AG04449 (cell line): ENCODE measurements at regions not wholly inside any gene's neighbourhood (a gene's known extent, or its start where the extent isn't known, plus 50 kb on each side); places are given as distances from the start of the nearest gene placed in this dataset.

ENCODE experiments used
- CTCF ChIA-PET: fragments of 350-600 bp; formaldehyde crosslinking; extraction: SDS; loops from one replicate; lab custom pipeline; 2021; ENCODE audit warnings: antibody characterized with exemption; lab: Yijun Ruan, JAX
- POLR2A ChIA-PET: fragments of 400-600, 350-600 bp; formaldehyde crosslinking; extraction: SDS; loops from one replicate; lab custom pipeline; 2020; ENCODE audit warnings: antibody characterized with exemption, inconsistent platforms; lab: Yijun Ruan, JAX
- DNase-seq: peaks from one replicate; pipeline ENCODE4 v3.0.0-alpha.2; 2010; ENCODE audit warnings: low read depth, low spot score
- H3K4me3 ChIP-seq: 2 replicates; pipeline ENCODE4 v1.5.1; 2011; ENCODE audit warnings: low read depth, mild to moderate bottlenecking, control low read depth, low read length
- TF ChIP-seq, protein P1 (sequence below): IDR thresholded peaks from one replicate; pipeline ENCODE4 v1.5.1; 2011; ENCODE audit warnings: mild to moderate bottlenecking, moderate library complexity, low read length, control low read depth, inconsistent platforms; ENCODE audit not compliant: insufficient read depth; ENCODE audit errors: missing control alignments

DNA sequence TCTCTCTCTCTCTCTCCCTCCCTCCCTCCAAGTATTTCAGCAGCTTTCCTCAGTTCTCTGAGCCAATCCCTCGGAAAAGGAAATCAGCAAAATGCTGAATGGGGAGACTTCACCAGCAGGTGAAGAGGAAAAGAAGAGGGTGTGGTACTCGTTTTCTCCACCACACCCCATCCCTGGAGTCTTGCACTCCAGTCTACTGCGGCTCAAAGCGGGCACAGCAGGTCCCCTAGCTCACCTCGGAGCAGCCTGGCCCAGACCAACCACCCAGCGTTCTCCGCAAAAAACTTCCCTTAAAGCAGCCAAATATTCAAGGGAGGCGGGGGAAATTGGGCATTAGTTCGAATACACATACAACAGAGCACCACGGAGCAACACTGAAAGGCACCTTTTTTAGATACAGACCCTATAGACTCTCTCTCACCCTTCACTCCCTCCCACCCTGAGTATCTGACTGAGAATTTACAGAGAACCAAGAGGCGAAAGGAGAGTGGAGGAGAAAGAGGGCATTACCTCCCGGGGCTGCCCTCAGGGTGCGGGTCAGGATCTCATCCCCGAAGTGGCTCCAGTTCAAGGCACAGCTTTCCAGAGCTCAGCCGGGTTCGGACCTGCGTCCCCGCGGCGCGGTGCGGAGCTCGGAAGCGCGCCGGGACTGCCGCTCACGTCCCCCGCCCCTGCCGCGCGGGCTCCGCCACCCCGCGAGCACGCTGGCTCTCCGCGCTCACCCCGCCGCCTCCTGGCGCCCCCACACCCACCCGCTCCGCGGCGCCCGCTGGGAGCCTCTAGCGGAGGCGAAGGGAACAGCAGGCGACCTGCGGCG lies 1638.5 kb upstream of the C9orf72 start:
- DNase-seq, result no peak
- no peak overlapping the region for H3K4me3 ChIP-seq
- CTCF ChIA-PET, result interaction anchor here (0.7 to 1.1 kb wide), 3 partner anchors 10 to 20 kb away, joined by 3 to 5 read pairs (median 4); no protein-coding TSS in a partner anchor
- POLR2A ChIA-PET, result no interaction called here
- TF ChIP-seq, protein P1, sequence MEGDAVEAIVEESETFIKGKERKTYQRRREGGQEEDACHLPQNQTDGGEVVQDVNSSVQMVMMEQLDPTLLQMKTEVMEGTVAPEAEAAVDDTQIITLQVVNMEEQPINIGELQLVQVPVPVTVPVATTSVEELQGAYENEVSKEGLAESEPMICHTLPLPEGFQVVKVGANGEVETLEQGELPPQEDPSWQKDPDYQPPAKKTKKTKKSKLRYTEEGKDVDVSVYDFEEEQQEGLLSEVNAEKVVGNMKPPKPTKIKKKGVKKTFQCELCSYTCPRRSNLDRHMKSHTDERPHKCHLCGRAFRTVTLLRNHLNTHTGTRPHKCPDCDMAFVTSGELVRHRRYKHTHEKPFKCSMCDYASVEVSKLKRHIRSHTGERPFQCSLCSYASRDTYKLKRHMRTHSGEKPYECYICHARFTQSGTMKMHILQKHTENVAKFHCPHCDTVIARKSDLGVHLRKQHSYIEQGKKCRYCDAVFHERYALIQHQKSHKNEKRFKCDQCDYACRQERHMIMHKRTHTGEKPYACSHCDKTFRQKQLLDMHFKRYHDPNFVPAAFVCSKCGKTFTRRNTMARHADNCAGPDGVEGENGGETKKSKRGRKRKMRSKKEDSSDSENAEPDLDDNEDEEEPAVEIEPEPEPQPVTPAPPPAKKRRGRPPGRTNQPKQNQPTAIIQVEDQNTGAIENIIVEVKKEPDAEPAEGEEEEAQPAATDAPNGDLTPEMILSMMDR, result peak; percentile 80

DNA sequence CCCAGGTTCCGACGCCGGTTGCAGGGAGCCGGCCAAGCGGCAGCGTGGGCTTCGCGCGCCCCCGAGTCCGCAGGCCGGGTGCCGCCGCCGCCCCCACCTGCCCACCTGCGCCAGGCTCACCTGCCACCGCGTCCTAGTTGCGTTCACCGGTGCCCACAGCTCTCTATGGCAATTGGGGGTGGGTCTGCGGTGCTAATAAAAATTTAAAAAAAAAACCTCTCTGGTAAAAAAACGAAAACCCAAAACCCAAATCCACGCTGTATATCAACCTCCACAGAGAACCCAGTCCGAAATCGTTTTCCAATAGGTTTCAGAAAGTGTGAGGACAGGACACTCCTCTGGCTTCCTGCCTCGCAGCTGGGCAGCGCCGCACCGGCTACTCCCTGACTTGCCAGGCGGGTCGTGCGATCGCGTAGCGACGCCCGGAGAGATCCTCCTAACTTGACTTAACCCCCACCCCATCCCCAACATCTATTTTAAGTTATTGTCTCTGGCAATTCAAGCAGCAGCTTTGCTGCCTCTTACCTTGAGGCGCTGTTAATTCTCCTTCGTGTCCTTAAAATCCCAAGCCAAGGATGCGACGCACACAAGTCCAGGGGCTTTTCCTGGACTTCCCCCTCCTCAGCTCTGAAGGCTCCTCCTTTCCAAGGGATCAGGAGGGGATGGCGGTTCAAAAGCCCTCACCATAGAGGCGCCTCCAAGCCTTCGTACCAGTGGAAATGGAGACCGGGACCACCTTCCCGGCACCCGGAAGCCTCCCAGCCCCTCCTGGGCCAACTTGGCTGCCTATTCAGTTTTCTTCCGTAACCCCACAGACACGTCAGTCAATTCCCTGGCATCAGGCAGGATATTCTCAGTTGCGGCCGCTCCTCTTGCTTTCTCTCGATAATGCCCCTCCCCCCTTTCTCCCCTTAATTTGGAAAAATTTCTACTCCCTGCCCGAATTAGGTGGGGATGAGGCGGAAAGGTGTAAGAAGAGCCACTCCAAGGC lies 1639.4 kb upstream of the C9orf72 start:
- H3K4me3 ChIP-seq, result no peak overlapping the region
- no peak for DNase-seq
- TF ChIP-seq, protein P1, result no peak
- POLR2A ChIA-PET, result no interaction called here
- CTCF ChIA-PET, result no interaction called here

DNA sequence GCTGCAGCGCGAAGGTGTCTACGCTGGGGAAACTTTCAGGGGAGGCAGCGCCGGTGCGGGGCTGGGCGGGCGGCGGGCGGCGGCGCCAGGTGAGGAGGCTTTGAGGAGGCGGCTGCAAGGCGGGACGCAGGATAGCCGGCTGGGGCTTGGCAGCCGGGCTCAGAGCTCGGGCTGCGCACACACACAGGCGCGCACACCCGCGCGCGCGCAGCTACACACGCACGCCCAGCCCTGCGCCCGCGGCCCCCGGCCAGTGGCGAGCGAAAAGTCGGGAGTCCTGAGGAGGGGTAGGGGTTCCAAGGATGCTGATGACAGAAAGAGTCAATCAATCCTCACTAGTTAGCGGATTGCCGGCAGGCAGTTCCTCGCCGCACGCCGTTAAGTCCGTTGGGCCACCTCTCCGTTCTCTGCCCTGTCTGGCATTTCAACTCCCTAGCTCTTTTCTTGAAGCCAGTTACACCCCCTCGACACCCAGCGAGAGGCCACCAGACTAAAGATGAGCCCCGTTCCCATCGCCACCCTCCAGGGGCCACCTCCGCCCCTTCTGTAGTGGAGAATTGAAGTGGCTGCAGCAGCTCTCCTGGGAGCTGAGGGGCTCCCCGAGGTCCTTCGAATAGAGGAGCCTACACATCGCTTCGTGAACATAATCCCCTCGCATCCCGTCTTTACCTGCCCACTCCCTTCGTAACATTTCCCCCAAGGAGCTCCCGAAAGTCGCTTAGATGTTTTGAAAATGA lies 1640.3 kb upstream of the C9orf72 start, which contains the start of gene LINGO2:
LINGO2 (minus strand) TSS at position 185 of the 737 bp plus-strand sequence.
- ChIA-PET POLR2A (no interaction called here), CTCF (no interaction called here)
- H3K4me3 ChIP-seq, result no peak within 1 kb of the TSS
- no peak for DNase-seq
- TF ChIP-seq, protein P1, result no peak

DNA sequence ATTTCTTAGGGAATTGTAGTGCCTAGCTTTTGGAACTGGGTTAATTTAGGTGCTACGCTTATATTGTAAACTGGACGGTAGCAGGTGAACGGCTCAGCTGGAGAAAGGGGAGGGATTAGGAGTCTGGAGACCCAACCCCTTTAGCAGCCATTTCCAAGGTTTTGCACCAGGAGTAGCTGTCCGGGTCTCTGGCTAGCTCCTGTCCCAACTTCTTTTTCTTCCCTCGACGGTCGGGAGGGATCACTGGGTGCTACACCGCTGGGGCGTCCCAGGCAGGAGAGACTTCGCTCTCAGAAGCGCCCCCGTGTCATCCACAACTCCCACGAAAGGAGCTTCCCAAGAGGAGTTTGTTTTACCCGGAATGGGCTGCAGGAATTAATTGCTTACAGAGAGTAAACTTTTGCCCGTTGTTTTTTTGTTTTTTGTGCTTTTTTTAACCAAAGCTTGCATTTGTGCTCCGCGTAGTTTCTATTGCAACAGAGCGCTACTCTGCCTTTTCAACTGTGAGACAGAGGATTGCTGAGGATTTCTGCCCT lies 1640.9 kb upstream of the C9orf72 start:
- ChIA-PET CTCF (no interaction called here), POLR2A (no interaction called here)
- no peak for DNase-seq
- no peak overlapping the region for H3K4me3 ChIP-seq
- TF ChIP-seq, protein P1, result no peak

DNA sequence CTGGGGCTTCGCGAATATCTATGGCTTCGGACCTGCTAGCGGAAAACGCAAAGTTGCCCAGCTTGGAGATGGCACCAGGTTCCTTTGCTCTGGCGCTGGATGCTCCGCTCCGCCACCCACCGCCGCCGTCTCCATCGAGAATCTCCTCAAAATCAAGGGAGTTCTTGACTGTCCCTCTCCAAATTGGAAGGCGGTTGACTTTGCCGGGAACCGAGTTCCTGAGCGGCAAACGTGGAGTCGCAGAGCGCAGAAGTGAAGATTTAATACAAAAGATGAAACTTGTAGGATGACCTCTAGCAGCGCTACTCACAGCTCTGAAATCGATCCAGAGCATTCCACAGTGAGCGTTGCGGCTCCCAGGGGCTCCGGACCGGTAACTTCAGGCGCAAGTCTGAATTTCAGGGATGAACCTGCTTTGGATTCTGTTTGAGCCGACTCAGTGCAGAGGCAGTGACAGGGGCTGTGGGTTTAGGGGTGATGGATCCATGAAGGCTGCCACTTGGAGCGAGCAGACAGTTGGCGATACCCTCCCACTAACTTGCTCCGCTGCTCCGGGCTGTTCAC lies 1641.5 kb upstream of the C9orf72 start:
- TF ChIP-seq, protein P1, result no peak
- CTCF ChIA-PET, result no interaction called here
- no peak overlapping the region for H3K4me3 ChIP-seq
- POLR2A ChIA-PET, result no interaction called here
- no peak for DNase-seq
